H1 (cell line): ENCODE measurements at regions not wholly inside any gene's neighbourhood (a gene's known extent, or its start where the extent isn't known, plus 50 kb on each side); places are given as distances from the start of the nearest gene placed in this dataset.

ENCODE experiments used
- CBX5 ChIP-seq: fragments of 300-800, 300-1000 bp; sonication (generic); IDR thresholded peaks from 2 replicates; pipeline ENCODE4 v1.7.1; 2016; ENCODE audit warnings: antibody characterized with exemption, low read length, low read depth
- RNF2 ChIP-seq: fragments of 200-900, 300-1000 bp; sonication (generic); IDR thresholded peaks from 2 replicates; pipeline ENCODE4 v1.7.1; 2016; ENCODE audit warnings: borderline replicate concordance, low read depth, mild to moderate bottlenecking, antibody characterized with exemption, low read length; ENCODE audit not compliant: poor library complexity, severe bottlenecking; ENCODE audit errors: missing control alignments
- SIN3A ChIP-seq, 2 experiments: IDR thresholded peaks in 1 of 2; conservative IDR thresholded peaks in 1 of 2; 2 replicates each; pipeline ENCODE4 v1.6.1; 2011 to 2012; ENCODE audit warnings: low read length in 2 of 2, improper control_type of control experiment in 1 of 2, low read depth in 1 of 2, mild to moderate bottlenecking in 1 of 2
- SIX5 ChIP-seq: IDR thresholded peaks from 2 replicates; pipeline ENCODE4 v1.6.1; 2011; ENCODE audit warnings: mild to moderate bottlenecking, low read depth, low read length
- ZNF274 ChIP-seq: IDR thresholded peaks from 2 replicates; pipeline ENCODE4 v1.7.0; 2012; ENCODE audit warnings: low read length, borderline replicate concordance; ENCODE audit errors: extremely low read depth

- TF ChIP-seq SIN3A (conservative IDR thresholded peaks at IDR 0.05 in 1 of 2, IDR thresholded peaks at IDR 0.05 in 1 of 2; ENCODE audit: low read depth in 1 of 2, low read length in 2 of 2) (no peak), RNF2 (no peak), SIX5 (no peak), ZNF274 (no peak), CBX5 (no peak)
- TF ChIP-seq, all 59 proteins: peak for 0
Observed at GRCh38 chr14:62027958-62028357, 265.7 kb downstream of the SNAPC1 start (continued).
